ENCODE measurements at regions not wholly inside any gene's neighbourhood (a gene's known extent, or its start where the extent isn't known, plus 50 kb on each side); places are given as distances from the start of the nearest gene placed in this dataset.

- no peak for TF ChIP-seq CTCF (IDR thresholded peaks at IDR 0.05)
- no peak for TF ChIP-seq POLR2A (IDR thresholded peaks at IDR 0.05)
These were observed 377.4 kb upstream of the ACVR2A start for GRCh38 chr2:147467441-147467840.

All from testis (tissue), 2 donors.